ENCODE measurements at regions not wholly inside any gene's neighbourhood (a gene's known extent, or its start where the extent isn't known, plus 50 kb on each side); places are given as distances from the start of the nearest gene placed in this dataset.

DNA sequence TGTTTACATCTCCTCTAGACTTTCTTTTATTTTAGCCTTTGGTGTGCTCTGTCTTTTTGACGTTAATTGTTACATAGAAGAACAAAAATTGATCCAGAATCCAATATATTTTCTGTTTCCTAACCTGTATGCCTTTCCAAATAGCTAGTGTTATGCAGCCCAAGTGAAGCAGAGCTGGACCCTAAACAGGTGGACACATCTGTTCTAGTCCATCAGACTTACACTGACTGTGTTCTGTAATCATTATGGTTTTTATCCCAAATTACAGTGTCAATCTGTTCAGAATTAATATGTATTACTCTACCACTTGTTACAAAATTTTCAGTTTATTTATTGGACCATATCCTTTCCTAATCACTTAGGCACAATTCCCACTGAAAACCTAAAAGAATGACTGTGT is 176.8 kb upstream of the FOXG1 start:
- Mint-ChIP-seq H3K4me3 (ENCODE audit: low read depth) (no peak overlapping the region), H3K9me3 (ENCODE audit: low read depth) (no peaks in the 10 kb centered on the region), H3K27ac (no peak overlapping the region), H3K27me3 (no peaks in the 10 kb centered on the region), H3K4me1 (ENCODE audit: low read depth) (no peaks in the 10 kb centered on the region), H3K36me3 (ENCODE audit: insufficient read depth) (no peaks in the 10 kb centered on the region)
- DNase-seq (ENCODE audit: low spot score, unreplicated experiment): no peak
- no peak for TF ChIP-seq CTCF (IDR thresholded peaks at IDR 0.05; ENCODE audit: unreplicated experiment)

DNA sequence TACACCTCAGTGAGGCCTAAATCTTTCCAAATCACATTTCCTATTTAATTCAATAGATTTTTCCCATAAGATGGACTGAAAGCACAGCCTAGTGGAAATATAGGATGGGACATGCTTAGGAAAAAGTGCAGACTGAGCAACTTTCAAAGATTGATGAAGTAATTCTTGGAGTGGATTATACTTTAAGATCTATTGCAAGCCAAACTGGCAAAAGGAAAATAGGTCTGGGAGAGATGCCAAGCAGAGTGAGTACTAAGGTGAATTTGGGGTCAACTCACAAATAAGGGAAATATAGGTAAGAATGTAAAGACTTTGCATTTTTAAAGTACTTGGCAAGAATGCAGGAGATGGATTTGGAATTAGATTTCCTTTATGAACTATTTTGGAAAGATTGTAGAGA is 170.2 kb upstream of the FOXG1 start:
- H3K9me3 Mint-ChIP-seq (ENCODE audit: low read depth): no peaks in the 10 kb centered on the region

GRCh38 chr14:28599191-28599590 is 167.4 kb upstream of the FOXG1 start:
- no peak overlapping the region for H3K27ac Mint-ChIP-seq
- DNase-seq (ENCODE audit: low spot score, unreplicated experiment): no peak
- TF ChIP-seq CTCF (IDR thresholded peaks at IDR 0.05; ENCODE audit: unreplicated experiment): no peak
- H3K36me3 Mint-ChIP-seq (ENCODE audit: insufficient read depth): no peaks in the 10 kb centered on the region
- H3K4me3 Mint-ChIP-seq (ENCODE audit: low read depth): no peak overlapping the region
- no peaks in the 10 kb centered on the region for H3K27me3 Mint-ChIP-seq
- H3K4me1 Mint-ChIP-seq (ENCODE audit: low read depth): no peaks in the 10 kb centered on the region
- H3K9me3 Mint-ChIP-seq (ENCODE audit: low read depth): no peaks in the 10 kb centered on the region

More for the DNA sequence above, 170.2 kb upstream of the FOXG1 start:
- Mint-ChIP-seq H3K36me3 (ENCODE audit: insufficient read depth) (no peaks in the 10 kb centered on the region), H3K27me3 (no peaks in the 10 kb centered on the region), H3K4me1 (ENCODE audit: low read depth) (no peaks in the 10 kb centered on the region), H3K27ac (no peak overlapping the region), H3K4me3 (ENCODE audit: low read depth) (no peak overlapping the region)
- DNase-seq (ENCODE audit: low spot score, unreplicated experiment): no peak
- TF ChIP-seq CTCF (IDR thresholded peaks at IDR 0.05; ENCODE audit: unreplicated experiment): no peak

DNA sequence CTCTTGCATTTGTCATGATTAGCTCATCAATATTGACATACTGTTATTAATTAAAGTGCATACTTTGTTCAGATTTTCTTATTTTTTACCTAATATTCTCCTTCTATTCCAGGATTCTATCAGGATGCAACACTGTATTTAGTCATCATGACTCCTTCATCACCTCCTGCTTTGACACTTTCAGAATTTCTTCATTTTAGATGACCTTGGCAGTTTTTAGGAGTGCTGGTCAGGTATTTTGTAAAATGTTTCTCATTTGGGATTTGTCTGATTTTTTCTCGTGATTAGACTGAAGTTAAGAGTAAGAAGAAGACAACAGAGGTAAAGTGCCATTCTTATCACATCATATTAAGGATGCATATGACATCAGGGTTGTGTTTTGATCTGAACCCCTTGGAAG is 167.0 kb upstream of the FOXG1 start:
- Mint-ChIP-seq H3K36me3 (ENCODE audit: insufficient read depth) (no peaks in the 10 kb centered on the region), H3K4me3 (ENCODE audit: low read depth) (no peak overlapping the region), H3K27ac (no peak overlapping the region), H3K9me3 (ENCODE audit: low read depth) (no peaks in the 10 kb centered on the region), H3K27me3 (no peaks in the 10 kb centered on the region), H3K4me1 (ENCODE audit: low read depth) (no peaks in the 10 kb centered on the region)
- no peak for DNase-seq (ENCODE audit: low spot score, unreplicated experiment)
- TF ChIP-seq CTCF (IDR thresholded peaks at IDR 0.05; ENCODE audit: unreplicated experiment): no peak

DNA sequence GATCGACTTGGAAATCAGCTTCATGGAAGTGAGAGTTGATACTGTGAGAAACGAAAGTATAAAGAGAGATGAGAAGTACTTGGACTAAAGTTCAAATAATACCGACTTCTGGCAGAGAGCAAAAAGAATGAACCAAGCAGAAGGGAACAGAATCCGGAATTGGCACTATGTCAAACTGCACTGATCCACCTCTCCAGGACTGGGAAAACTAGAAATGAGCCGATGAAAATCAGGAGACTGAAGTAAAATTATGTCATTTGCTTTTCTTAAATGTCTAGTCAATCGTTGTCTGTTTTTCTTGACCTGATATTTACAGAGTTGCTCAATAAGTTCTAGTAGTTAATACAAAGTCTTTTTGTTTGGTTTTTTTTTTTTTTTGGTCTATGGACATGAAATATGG is 163.0 kb upstream of the FOXG1 start:
- Mint-ChIP-seq H3K27ac (no peak overlapping the region), H3K4me3 (ENCODE audit: low read depth) (no peak overlapping the region), H3K27me3 (no peaks in the 10 kb centered on the region), H3K36me3 (ENCODE audit: insufficient read depth) (no peaks in the 10 kb centered on the region), H3K9me3 (ENCODE audit: low read depth) (no peaks in the 10 kb centered on the region), H3K4me1 (ENCODE audit: low read depth) (no peaks in the 10 kb centered on the region)
- no peak for DNase-seq (ENCODE audit: low spot score, unreplicated experiment)
- TF ChIP-seq CTCF (IDR thresholded peaks at IDR 0.05; ENCODE audit: unreplicated experiment): no peak

Measured in progenitor cell of endocrine pancreas (in vitro differentiated cells).